HG02798 (cell line): ENCODE measurements at regions not wholly inside any gene's neighbourhood (a gene's known extent, or its start where the extent isn't known, plus 50 kb on each side); places are given as distances from the start of the nearest gene placed in this dataset.

Experiments
- ATAC-seq: cut with Tn5 transposase; IDR thresholded peaks from one replicate; pipeline ENCODE4 v1.9.1; 2021; ENCODE audit warnings: mild to moderate bottlenecking; ENCODE audit not compliant: unreplicated experiment, poor library complexity

DNA sequence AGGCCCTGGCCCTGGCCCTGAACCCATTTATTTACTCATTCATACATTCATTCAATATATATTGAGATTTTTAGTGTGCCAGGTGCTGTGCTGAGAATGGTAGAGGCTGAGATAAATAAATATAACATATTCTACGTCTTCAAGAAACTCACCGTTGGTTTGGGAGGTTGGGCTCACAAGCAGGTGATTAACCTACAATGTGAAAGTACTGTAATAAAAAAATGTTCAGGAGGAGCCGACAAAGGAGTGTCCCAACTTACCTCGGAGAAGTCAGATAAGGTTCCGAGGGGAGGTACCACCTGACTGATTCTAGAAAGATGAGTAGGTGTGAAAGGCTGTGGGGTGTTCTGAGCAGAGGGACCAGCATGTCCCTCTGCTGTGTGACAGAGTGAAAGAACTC lies 479.6 kb upstream of the KLF4 start:
- ATAC-seq = no peak

DNA sequence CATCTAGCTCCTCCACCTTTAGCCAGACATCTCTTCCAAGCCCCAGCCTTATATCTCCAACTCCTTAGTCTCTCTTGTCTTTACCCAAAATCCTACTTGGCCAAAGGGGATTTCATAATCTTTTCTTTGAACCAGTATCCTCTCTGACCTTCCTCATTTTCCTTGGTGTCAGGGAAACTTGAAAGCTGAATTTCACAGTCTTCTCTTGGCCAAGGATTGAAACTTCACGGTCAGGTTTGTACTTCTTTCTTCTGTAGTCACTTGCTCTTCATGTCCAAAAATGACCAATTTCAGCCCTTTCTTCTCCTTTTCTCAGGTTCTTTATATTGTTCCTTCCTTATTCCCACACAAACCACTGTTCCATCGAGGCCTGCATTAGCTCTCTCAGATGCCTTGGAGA lies 473.7 kb upstream of the KLF4 start:
- ATAC-seq = no peak

DNA sequence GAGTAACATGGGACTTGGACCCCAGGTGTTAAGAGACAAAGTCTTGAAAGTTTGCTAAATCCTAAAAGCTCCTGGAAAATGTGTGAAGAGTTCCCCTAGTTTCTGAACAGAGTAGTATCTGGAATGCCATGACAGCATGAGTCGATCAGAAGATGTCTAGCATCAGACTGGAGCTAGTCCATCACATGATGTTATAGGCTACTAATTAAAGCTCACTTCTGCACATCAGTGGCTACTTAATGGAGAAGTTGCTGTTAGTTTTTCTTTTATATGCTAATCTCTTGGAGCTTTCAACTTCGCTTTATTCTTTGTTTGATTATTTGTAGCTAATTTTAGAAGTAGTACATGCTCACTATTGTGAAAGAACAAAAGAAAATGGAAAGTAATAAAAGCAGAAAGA lies 471.3 kb upstream of the KLF4 start:
- ATAC-seq = no peak

GRCh38 chr9:107954312-107954711 lies 464.7 kb upstream of the KLF4 start:
- ATAC-seq = no peak

- no peak for ATAC-seq
Observed at GRCh38 chr9:107953556-107954125, 464.1 kb upstream of the KLF4 start.

- ATAC-seq = no peak
Observed at GRCh38 chr9:107952773-107953172, 463.2 kb upstream of the KLF4 start.

- ATAC-seq = no peak
Observed at GRCh38 chr9:107951511-107951910, 461.9 kb upstream of the KLF4 start.

DNA sequence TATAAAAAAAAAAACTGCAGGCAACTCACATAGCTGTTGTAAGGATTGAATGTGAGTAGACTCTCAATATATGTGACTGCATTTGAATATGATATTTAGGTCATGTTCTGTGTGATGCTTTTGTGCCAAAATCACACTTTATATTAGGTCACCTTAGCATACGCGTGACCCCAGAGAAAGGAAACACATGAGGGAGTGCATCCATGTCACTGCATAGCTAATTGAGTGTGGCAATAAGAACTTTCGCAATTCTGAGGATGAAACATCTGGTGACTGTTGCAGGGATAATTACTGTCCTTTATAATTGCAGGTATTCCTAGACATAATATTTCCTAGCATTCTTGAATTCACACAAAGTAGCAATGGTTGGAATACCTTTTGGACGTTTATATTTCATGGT lies 459.5 kb upstream of the KLF4 start:
- ATAC-seq = no peak

DNA sequence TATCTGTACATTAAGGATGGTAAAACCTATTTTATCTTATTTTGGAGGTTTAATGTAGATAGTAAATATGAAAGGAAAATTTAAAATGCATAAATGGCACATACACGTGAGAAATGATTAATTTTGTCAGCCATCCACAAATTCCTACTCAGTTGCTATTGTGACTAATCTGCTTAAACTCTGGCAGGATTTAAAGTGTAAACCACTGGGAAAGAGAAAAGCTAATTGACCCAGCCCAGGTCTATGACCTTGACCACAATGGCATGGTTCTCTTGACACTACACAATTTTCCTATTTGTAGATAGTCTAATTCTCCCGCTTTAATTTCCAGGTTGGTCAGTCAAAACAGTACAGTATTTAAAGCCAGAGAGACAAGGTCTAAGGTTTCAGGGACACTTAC lies 459.0 kb upstream of the KLF4 start:
- no peak for ATAC-seq

GRCh38 chr9:107948086-107948485 lies 458.5 kb upstream of the KLF4 start:
- ATAC-seq = no peak

DNA sequence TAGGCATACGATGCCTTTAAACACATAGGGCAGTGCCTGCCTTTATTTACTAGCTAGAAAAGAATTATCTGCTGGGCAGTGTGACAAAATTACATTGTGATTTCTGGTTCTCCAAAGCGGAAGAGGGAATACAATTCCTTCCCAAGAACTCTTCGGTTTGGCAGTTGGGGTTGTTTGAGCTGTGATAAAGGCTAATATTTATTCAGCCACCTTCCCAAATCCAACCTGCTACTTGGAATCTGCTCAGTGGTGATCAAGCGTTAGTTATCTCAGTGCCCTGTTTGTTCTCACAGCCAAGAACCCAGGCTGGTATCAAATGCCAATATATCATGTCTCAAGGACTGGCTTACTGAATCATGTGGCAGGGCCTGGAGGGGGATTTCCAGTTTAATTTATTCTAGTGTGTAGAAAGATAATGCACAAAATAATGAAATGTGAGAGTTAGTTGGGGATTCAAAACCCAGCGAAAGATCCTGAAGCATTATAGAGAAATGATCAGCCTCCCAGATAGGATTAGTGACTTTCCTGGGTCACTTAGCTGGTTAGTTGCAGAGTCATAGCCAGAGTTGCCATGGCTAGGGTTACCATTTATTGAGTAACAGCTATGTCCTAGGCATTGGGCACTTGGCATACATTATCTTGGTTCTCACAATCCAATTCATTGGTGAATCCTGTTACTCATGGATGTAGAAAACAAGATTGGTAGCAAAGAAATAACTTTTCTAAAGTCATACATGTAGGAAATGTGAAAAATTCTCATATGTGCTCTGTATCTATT lies 457.0 kb upstream of the KLF4 start:
- no peak for ATAC-seq

DNA sequence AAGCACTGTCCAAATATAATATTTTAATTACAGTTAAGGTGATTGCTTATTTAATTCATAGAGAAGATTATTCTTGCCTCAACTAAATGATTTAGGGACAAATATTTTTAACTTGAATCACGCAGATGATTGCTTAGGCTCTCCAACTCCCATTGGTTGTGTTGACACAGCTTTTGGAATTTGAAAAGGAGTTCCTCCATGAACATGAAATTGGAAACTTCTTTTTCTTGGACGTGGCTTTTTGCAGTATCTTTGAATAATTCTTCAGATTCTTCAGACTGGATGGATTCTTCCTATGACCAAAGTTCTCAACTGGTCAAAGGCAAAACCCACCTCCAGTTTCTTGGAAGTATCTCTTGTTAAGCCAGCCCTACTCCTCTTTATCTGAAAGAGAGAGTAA lies 456.4 kb upstream of the KLF4 start:
- no peak for ATAC-seq

DNA sequence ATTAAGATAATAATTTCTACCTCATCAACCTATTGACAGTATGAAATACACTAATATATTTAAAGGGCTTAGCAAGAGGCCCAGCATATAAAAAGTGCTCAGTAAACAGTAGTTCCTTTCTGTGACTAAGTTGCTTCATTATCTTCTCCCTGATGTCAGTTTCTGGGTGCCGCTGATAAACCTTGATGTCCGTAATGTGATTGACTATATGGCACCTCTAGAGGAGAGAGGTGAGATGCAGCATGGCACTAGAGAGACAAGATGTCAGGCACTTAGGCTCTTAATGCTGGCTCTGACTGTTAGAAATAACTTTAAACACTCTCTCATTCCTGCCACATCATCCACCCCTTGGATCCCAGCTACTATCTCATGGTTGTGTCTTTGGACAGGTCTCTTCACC lies 455.9 kb upstream of the KLF4 start:
- no peak for ATAC-seq

GRCh38 chr9:107944387-107944786 lies 454.8 kb upstream of the KLF4 start:
- ATAC-seq = no peak

GRCh38 chr9:107943901-107944300 lies 454.3 kb upstream of the KLF4 start:
- no peak for ATAC-seq

- no peak for ATAC-seq
Observed at GRCh38 chr9:107942856-107943255, 453.3 kb upstream of the KLF4 start.

- no peak for ATAC-seq
Observed at GRCh38 chr9:107942291-107942690, 452.7 kb upstream of the KLF4 start.

DNA sequence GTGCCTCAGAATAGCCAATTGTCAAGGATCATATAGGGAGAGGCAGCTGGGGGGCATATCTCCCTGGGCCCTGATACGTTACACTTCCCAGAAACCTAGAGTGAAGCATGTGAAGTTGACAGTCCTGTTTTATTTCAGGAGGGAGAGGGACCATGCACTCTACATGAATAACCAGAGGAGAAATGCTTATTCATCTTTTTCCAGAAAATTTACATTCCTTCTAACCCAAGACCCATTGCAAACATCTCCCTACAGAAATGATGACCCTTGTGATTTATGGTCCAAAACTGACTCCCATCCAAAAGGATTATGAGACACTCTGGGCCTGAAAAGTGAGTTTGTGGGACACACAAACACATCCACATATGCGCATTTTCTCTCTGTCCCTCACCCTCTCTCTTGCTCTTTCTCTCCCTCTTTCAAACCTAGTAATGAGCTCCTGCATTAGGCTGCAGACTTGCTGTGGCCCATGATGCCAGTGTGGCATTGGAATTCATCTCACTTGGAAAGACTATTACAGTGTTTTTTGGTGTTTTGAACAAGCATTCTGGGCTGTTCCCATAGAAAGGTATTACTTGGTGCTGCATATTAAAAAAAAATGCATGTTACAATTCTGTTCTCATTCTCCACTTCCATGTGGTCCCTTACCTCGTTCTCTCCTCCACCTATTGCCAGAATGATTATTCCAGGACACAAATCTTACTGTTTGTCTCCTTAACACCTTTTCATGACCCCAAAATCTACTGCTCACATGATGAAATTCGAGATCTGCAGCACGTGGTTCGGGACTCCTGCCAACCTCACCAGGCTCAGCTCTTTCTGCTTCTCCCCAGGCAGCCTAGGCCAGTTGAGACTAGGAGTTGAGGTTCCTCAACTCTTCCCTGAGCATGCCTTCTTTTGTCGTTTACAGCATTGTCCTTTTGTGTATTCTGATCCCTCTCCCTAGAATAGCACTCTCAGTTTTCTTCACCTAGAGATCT lies 451.3 kb upstream of the KLF4 start:
- ATAC-seq = no peak

- no peak for ATAC-seq
Observed at GRCh38 chr9:107938801-107939386, 449.3 kb upstream of the KLF4 start.

GRCh38 chr9:107935931-107936330 lies 446.4 kb upstream of the KLF4 start:
- no peak for ATAC-seq

DNA sequence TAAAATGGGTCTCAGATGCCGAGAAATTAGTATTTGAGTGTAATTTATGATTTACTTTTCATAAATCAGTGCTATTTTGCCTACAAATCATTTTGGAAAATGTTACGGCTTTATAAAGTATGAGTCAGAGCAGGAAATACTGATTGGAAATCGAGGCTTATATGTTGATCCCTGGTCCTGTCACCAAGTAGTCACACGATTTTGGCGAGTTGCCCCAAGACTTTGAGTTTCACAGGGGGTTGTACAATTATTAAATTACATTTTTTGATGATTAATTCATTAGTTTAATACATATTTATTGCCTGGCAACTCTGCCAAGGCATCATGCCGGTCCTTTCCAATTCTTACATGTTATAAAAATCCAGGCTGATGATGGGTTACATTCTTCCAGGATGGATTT lies 443.9 kb upstream of the KLF4 start:
- ATAC-seq = no peak
